HG03571 (cell line): ENCODE measurements at regions not wholly inside any gene's neighbourhood (a gene's known extent, or its start where the extent isn't known, plus 50 kb on each side); places are given as distances from the start of the nearest gene placed in this dataset.

ENCODE experiments used
- ATAC-seq: cut with Tn5 transposase; IDR thresholded peaks from one replicate; pipeline ENCODE4 v1.9.1; 2021; ENCODE audit not compliant: unreplicated experiment

GRCh38 chr10:128608791-128609190 lies 482.6 kb upstream of the MKI67 start:
- no peak for ATAC-seq

GRCh38 chr10:128609460-128609859 lies 483.2 kb upstream of the MKI67 start:
- no peak for ATAC-seq

GRCh38 chr10:128610113-128610512 lies 483.9 kb upstream of the MKI67 start:
- no peak for ATAC-seq

GRCh38 chr10:128612195-128612594 lies 486.0 kb upstream of the MKI67 start:
- no peak for ATAC-seq

GRCh38 chr10:128612631-128613030 lies 486.4 kb upstream of the MKI67 start:
- no peak for ATAC-seq

GRCh38 chr10:128614016-128614605 lies 487.9 kb upstream of the MKI67 start:
- no peak for ATAC-seq

GRCh38 chr10:128614802-128615553 lies 488.8 kb upstream of the MKI67 start:
- no peak for ATAC-seq

GRCh38 chr10:128617532-128617931 lies 491.3 kb upstream of the MKI67 start:
- ATAC-seq: no peak

- ATAC-seq: no peak
Measured at GRCh38 chr10:128622706-128623105, 496.5 kb upstream of the MKI67 start.

- ATAC-seq: no peak
Measured at GRCh38 chr10:128623776-128624175, 497.6 kb upstream of the MKI67 start.

- no peak for ATAC-seq
Measured at GRCh38 chr10:128624656-128625530, 498.7 kb upstream of the MKI67 start.

- ATAC-seq: no peak
Measured at GRCh38 chr10:128625926-128626325, 499.7 kb upstream of the MKI67 start.

- ATAC-seq: no peak
Measured at GRCh38 chr10:128626397-128627000, 500.3 kb upstream of the MKI67 start.

GRCh38 chr10:128627811-128628210 lies 501.6 kb upstream of the MKI67 start:
- no peak for ATAC-seq

GRCh38 chr10:128628252-128628651 lies 502.0 kb upstream of the MKI67 start:
- no peak for ATAC-seq

- ATAC-seq: no peak
Measured at GRCh38 chr10:128629111-128630096, 503.2 kb upstream of the MKI67 start.

GRCh38 chr10:128630787-128631252 lies 504.6 kb upstream of the MKI67 start:
- ATAC-seq: no peak

GRCh38 chr10:128631801-128632241 lies 505.6 kb upstream of the MKI67 start:
- no peak for ATAC-seq

GRCh38 chr10:128632694-128633093 lies 506.5 kb upstream of the MKI67 start:
- no peak for ATAC-seq
